Progenitor cell of endocrine pancreas (in vitro differentiated cells): ENCODE measurements at regions not wholly inside any gene's neighbourhood (a gene's known extent, or its start where the extent isn't known, plus 50 kb on each side); places are given as distances from the start of the nearest gene placed in this dataset.

Source experiments
- DNase-seq: peaks from one replicate; pipeline ENCODE4 v3.0.0; 2021; ENCODE audit warnings: low spot score; ENCODE audit not compliant: unreplicated experiment
- H3K27ac Mint-ChIP-seq: 2 replicates; pipeline ENCODE4 v1.8.0; 2021; ENCODE audit warnings: mild to moderate bottlenecking, moderate library complexity, mixed read lengths
- H3K27me3 Mint-ChIP-seq: 2 replicates; pipeline ENCODE4 v1.8.0; 2021; ENCODE audit warnings: mixed read lengths
- H3K36me3 Mint-ChIP-seq: 2 replicates; pipeline ENCODE4 v1.8.0; 2022; ENCODE audit warnings: mixed read lengths; ENCODE audit not compliant: insufficient read depth
- H3K4me1 Mint-ChIP-seq: 2 replicates; pipeline ENCODE4 v1.8.0; 2021; ENCODE audit warnings: low read depth, mixed read lengths
- H3K4me3 Mint-ChIP-seq: 2 replicates; pipeline ENCODE4 v1.8.0; 2021; ENCODE audit warnings: low read depth, mild to moderate bottlenecking, moderate library complexity, mixed read lengths
- H3K9me3 Mint-ChIP-seq: 2 replicates; pipeline ENCODE4 v1.8.0; 2021; ENCODE audit warnings: low read depth, mixed read lengths
- CTCF ChIP-seq: fragments of 200-600 bp; sonication (generic); IDR thresholded peaks from one replicate; pipeline ENCODE4 v1.5.0; 2021; ENCODE audit warnings: antibody characterized with exemption, mild to moderate bottlenecking; ENCODE audit not compliant: unreplicated experiment

- Mint-ChIP-seq H3K4me3 (no peak overlapping the region), H3K9me3 (peaks cover 62% of the 10 kb centered on the region), H3K27ac (no peak overlapping the region), H3K27me3 (no peaks in the 10 kb centered on the region), H3K4me1 (no peaks in the 10 kb centered on the region), H3K36me3 (peaks cover 7% of the 10 kb centered on the region)
- no peak for DNase-seq
- no peak for TF ChIP-seq CTCF
Measured at GRCh38 chr22:47422736-47423135, 660.3 kb downstream of the TBC1D22A start.

- TF ChIP-seq CTCF = no peak
- H3K9me3 Mint-ChIP-seq = peaks cover 63% of the 10 kb centered on the region
Measured at GRCh38 chr22:47421846-47422245, 659.4 kb downstream of the TBC1D22A start.

GRCh38 chr22:47420211-47420610 lies 657.8 kb downstream of the TBC1D22A start:
- no peaks in the 10 kb centered on the region for H3K4me1 Mint-ChIP-seq
- H3K4me3 Mint-ChIP-seq = no peak overlapping the region
- no peak for DNase-seq
- H3K36me3 Mint-ChIP-seq = peaks cover 9% of the 10 kb centered on the region
- H3K9me3 Mint-ChIP-seq = peaks cover 65% of the 10 kb centered on the region
- no peaks in the 10 kb centered on the region for H3K27me3 Mint-ChIP-seq
- TF ChIP-seq CTCF = no peak
- H3K27ac Mint-ChIP-seq = no peak overlapping the region

More at GRCh38 chr22:47421846-47422245, 659.4 kb downstream of the TBC1D22A start:
- Mint-ChIP-seq H3K4me1 (no peaks in the 10 kb centered on the region), H3K4me3 (no peak overlapping the region), H3K27me3 (no peaks in the 10 kb centered on the region), H3K36me3 (peaks cover 9% of the 10 kb centered on the region), H3K27ac (no peak overlapping the region)
- DNase-seq = no peak

DNA sequence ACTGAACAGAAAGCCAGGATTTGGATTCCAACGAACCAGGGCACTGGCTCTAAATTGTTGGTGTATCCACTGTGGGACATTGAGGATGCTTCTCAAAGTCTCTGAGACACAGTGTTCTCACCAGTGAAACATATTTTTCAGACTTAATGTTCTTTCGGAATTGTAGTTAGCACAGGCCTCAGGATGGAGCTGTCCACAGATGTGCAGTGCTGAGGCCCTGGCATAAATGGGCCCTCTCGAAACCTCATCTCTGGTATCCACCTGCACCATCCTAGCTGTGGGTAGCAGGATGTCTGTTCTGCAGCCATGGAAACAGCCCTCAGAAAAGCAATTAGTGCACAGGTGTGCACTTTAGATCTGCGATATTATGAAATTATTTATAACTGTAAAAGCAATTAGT lies 656.8 kb downstream of the TBC1D22A start:
- Mint-ChIP-seq H3K36me3 (peaks cover 9% of the 10 kb centered on the region), H3K4me3 (no peak overlapping the region), H3K4me1 (no peaks in the 10 kb centered on the region), H3K27me3 (no peaks in the 10 kb centered on the region), H3K27ac (no peak overlapping the region), H3K9me3 (peaks cover 65% of the 10 kb centered on the region)
- no peak for DNase-seq
- TF ChIP-seq CTCF = no peak

GRCh38 chr22:47417699-47418098 lies 655.2 kb downstream of the TBC1D22A start:
- DNase-seq = no peak

More at GRCh38 chr22:47417699-47418098, 655.2 kb downstream of the TBC1D22A start:
- Mint-ChIP-seq H3K4me1 (no peaks in the 10 kb centered on the region), H3K36me3 (peaks cover 10% of the 10 kb centered on the region), H3K27me3 (no peaks in the 10 kb centered on the region), H3K4me3 (no peak overlapping the region), H3K27ac (no peak overlapping the region), H3K9me3 (peaks cover 68% of the 10 kb centered on the region)
- no peak for TF ChIP-seq CTCF
